Stimulated activated CD4-positive, alpha-beta T cell treated with anti-CD3 and anti-CD28 coated beads, Interleukin-1b, Interleukin-23, amount 100 ng/mL, for 4 hours (primary cell): ENCODE measurements at regions not wholly inside any gene's neighbourhood (a gene's known extent, or its start where the extent isn't known, plus 50 kb on each side); places are given as distances from the start of the nearest gene placed in this dataset.

ENCODE experiments used
- DNase-seq, 2 donors: peaks; one replicate each; pipeline ENCODE4 v3.0.0-alpha.2; 2020; ENCODE audit warnings: low read depth in 2 of 2

DNA sequence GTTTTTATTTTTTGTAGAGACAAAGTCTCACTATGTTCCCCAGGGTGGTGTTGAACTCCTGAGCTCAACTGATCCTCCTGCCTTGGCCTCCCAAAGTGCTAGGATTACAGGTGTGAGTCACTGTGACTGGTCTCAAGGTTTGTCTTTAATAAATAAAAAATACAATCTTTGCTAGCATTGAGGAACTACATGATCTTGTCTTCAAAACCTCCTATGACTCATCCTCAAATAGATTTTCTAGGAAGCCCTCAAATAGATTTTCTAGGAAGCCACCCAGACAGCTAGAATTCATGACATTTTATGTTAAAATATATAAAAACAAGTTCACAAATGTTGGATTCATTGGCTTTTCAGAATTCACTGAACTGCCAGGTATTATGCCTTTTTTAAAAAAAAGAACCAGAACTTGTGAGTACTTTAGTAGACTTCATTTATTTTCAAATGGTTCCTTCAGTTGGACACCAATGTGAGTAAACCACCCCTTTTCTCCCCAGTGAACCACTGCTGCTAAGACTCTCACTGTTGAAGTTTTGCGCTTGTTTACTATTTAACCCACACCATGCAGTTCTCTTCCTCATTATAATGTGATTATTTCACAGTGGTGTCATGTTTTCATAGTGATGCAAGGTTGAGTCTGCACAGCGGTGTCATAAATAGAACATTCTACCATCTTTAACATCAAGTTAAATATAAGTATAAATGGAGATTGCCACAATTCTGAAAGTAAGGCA, 303.9 kb downstream of the CASP12 start:
- no peak for DNase-seq

DNA sequence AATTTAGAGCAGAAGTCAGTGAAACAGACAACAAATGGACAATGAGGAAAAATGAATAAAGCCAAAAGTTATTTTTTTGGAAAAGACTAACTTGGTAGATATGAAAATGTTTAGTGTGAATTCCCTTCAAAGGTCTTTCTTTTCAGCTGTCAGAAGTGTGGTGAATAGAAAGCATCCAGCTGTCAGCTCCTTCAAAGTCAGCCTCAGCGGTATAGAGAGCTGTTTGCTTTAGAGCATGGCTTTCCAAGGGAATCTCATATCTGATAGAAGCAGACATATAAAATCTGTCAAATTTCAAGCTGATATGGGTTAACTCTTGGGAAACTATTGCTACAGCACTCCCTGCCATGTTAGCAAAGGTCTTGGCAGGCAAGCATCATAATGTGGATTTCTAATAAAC, 309.3 kb downstream of the CASP12 start:
- no peak for DNase-seq

DNA sequence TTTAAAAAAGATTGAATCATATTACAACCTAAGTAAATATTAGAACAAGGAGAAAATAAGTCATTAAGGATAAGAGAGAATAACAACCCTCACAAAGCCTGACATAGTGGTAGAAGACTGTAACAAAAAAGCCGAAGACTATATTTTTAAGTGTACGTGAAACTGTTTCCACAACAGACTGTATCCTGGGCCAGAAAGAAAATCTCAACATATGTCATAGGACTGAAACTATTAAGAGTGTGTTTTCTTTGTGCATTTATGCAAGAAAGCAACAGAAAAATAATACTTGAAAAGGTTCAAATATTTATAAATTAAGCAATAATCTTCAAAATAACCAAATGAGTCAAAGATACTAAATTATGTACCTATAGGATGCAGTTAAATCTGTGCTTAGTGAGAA, 309.8 kb downstream of the CASP12 start:
- DNase-seq, result no peak

DNA sequence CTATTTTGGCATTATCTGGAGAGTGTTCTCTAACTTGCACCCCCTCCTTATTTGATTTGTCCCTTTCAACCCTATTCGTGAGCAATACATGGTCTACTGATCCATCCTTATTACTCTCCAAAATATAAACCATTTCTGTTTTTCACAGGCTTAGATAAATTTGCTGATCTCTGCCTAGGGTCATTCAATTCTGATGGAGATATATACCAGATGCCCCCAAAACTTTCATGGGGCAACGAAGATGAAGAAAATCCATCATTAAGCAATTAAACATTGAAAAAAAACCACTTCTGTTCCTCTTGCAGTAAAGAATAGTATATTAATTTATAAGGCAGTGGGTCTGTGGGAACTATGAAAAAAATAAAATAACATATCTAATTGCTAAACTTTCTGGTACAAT, 313.4 kb downstream of the CASP12 start:
- DNase-seq, result no peak

DNA sequence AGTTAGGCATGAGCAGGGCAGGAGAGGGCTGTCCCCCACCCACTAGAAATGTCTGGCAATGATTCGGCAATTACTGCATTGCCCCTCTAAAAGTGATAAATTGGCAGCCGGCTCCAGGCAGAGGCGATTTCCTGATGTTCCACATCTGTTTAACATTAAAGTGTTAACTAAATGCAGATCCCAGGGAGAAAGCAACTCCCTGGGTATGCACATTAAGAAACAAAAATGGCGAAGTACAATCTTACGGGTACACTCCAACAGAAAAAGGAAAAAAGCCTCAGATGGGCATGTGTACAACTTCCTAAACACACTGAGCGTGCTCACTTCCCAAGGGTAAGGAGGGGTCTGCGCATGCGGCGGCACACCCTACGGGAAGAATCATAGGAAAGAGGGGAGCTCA, 314.4 kb downstream of the CASP12 start:
- no peak for DNase-seq

DNA sequence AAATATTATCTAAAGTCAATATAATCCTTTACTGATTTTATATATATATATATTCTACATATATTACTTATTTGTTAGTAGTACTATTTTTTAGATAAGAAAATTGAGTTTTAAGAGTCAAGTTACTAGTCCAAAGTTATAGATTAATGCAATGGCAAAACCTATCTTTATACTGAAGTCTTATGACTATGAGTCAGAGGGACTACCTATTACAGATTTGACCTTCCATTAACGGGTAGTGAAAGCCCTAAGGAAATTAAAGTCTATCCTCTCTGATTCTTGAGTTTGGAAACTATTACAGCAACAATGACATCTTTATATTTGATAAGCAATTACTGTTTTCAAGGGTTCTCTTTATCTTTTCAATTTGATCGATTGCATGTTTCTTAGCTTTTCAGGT, 315.8 kb downstream of the CASP12 start:
- no peak for DNase-seq

DNA sequence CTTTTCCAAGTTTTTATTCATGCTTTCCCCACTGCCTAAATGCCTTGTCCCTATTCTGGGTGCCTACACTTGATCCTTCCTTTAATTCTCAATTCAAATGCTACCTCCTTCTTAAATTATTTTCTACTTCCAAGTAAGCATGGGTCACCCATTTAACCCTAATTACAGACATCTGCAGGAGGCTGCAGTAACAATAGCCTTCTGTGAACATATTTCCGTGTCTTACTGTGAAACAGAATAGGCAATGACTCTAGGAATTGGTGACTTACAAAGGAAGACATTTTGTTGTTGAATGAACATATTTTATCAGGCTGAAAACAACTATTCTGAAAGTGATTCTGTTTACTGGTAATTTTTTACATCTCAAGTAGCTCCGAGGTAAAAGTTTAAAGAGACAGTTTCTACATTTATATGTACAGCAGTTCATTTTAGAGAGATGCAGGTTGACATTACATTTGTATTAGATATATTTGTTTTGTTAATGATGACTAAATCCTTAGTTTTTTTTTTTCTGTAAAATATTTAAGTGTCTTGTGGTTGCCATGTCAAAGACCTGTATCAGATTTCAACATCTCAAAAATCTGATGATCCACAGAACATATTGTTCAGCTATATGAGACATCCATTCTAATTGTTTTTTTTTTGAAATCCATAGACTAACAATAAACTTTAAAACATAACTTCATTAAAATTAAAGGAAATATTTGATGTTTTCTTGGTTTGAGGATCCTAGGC, 316.8 kb downstream of the CASP12 start:
- no peak for DNase-seq

DNA sequence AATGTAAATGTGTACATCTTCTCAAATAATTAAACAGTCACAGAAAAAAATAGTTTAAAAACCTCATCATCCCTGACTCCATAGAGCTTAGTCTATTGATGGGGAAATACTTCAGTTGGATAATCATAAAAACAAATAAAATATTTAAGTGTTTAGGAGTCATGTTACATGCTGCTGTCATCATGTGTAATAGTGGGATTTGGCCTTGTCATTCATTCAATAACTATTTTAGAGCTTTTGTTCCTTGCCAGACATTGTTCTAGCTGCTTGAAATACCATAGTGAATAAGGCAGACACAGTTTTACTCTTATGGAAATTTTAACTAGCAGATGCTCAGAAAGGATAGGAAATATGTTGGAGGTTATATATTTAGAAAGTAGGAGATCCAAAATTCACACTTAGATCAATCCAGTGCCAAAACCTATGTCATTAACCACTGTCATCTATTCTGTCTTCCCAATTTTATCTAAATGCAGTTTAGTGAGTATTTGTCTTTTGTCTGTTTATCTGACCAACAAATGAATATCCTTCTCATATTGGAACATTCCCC, 324.7 kb downstream of the CASP12 start:
- no peak for DNase-seq

DNA sequence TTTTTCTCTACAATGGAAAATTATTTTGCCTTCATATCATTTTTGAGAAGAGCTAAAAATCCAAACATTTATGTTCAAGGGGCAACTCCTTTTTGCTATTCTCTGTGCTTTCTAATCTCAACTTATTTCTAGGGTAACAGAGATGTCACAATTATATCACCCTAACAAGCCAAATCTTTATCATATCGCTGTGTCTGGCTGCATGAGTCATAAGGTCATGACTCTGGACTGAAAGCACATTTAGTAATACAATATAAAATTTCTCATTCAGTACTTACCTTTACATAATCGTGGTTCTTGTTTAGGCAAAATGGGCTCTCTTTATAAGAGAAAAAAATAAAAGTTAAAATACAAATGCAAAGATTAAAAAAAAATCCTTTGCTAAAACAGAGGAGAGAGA, 326.0 kb downstream of the CASP12 start:
- no peak for DNase-seq

DNA sequence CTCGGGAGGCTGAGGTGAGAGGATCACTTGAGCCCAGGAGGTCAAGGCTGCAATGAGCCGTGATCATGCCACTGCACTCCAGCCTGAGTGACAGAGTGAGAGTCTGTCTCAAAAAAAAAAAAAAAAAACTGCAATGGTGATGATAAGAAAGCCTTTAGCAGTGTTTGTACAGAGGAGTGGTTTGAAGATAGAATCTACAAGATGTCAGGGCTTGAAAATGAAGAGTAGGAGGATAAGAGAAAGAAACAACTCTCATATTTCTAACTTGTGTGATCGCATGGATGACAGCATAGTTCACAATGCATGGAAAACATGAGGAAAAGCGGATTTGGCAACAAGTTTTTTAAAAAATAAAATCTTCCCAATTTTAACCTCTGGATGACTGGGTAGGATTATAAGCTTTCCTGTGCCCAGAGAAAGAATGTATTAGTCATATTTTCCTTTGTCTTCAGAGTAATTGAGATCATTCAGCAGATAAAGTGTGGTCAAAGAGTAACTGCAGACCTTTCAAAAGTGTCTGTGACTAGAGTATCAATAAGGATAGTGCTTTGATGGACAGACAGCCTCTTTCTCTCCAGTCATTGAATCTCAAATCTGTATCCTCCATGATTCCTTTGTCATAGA, 328.1 kb downstream of the CASP12 start:
- DNase-seq, result no peak

DNA sequence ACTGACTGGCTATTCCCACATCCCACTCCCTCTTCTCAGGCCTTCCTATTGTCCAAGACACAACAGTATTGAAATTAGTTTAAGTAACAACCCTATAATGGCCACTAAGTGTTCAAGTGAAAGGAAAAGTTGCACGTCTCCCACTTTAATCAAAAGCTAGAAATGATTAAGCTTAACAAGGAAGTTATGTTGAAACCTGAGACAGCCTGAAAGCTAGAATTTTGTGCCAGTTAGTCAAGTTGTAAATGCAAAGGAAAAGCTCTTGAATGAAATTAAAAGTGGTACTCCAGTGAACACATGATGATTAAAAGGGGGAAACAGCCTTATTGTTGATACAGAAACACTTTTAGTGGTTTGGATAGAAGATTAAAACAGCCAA, 332.7 kb downstream of the CASP12 start:
- DNase-seq, result no peak

DNA sequence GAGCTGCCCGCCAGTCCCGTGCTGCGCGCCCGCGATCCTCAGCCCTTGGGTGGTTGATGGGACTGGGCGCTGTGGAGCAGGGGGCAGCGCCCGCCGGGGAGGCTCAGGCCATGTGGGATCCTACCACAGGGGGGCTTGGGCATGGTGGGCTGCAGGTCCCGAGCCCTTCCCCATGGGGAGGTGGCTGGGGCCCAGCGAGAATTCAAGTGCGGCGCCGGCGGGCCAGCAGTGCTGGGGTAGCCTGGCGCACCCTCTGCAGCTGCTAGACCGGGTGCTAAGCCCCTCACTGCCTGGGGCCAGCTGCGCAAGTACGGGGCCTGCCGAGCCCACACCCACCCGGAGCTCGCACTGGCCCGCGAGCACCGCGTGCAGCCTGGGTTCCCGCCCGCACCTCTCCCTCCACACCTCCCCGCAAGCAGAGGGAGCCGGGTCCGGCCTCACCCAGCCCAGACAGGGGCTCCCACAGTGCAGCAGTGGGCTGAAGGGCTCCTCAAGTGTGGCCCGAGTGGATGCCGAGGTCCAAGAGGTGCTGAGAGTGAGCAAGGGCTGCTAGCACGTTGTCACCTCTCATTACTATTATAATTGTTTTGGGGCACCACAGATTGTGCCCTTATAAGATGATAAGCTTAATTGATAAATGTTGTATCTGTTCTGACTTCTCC, 333.2 kb downstream of the CASP12 start:
- DNase-seq, result no peak

DNA sequence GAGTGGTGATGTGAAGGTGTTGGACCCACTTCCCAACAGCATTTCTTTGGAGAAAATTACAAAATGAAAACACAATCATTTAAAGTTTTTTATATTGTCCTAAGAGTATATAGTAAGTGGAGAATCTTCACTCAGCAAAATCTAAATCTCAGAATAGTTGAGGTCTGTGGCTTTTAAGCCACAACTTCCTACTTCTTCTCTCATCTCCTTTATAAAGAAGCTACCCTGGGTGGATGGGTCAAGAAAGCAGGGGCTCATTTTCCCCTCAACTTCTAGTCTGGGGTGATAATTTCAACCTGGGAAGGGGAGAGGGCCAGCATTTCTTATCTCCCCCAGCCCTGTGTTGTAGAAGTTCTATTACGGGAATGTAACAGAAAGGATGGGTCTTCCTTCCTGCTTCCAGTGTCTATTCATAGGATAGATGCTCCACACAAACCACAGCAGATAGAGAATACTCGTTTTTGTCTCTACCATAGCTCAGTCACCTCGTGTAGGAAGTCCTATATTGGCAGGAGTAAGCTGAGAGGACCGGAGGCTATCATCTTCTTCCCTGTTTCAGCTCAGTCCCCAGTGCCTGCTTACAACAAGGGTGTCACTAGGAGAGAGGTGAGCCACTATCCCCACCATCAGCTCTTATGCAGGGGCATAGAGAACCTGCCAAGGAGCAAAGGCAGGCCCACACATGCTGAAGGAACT, 341.5 kb downstream of the CASP12 start:
- DNase-seq, result no peak

DNA sequence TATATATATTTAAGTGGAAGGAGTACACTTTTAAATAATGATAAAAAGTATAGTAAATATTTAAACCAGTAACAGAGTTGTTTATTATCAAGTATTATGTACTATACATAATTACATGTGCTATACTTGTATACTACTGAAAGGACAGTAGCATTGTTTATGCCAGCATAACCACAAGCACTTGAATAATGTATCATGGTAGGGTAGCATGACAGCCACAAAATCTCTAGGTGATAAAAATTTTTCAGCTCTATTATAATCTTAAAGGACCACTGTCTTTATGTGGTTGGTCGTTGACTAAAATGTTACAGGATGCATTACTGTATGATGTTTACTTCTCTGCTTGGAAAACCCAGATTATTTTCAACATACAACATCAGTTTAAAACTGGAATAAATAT, 349.2 kb downstream of the CASP12 start:
- DNase-seq, result no peak

DNA sequence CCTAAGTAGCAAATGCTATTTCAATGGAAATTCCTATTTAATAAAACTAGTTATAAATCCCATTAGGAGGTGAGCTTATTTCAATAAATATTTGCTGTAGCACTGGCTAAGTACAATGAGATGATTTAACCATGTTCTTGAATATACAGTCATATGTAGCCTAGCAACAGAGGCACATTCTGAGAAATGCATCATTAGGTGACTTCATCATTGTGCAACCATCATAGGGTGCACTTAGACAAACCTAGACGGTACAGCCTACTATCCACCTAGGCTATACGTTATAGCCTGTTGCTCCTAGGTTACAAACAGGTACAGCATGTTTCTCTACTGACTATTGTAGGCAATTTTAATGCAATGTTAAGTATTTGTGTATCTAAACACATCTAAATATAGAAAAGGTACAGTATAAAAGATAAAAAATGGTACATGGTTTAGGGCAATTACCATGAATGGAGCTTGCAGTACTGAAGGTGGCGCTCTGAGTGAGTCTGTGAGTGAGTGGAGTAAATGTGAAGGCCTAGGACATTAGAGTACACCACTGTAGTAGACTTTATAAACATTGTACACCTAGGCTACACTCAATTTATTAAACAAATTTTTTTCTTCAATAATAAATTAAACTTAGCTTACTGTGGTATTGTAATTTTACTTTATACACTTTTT, 350.1 kb downstream of the CASP12 start:
- no peak for DNase-seq

DNA sequence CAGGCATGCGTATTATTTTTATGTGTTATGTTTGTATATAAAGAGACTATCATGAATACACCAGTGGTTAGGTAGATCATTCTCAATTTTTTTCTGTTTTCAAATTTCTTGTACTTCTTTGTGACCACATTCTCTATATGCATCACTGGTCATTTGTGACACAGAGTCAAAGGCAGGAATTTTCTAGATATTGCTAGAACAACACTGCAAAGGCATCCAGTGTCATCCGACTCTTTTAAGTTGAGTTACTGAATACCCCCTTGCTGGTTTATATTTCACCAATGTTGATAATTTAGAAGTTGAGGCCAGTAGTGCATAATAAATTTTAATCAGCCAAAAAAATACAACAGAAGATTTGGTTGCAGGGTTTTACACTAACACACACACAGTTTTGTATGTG, 351.8 kb downstream of the CASP12 start:
- no peak for DNase-seq

DNA sequence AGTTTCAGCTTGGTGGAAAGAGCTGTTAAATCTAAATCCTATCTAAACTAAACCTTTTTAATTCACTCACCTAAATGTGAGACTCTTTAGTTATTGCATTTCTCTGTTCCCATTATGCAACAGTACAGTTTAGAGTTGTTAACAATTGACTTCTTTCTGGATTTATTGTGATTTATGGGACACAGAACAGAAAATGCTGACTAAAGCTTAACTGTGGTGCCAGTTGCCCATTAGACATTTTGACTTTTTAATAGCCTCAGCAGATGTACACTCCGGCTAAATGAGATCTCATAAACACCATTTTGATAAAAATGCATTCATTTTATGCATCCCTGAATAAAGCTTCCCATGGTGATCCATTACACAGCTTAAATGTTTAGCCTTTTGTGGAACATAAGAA, 356.6 kb downstream of the CASP12 start:
- no peak for DNase-seq

DNA sequence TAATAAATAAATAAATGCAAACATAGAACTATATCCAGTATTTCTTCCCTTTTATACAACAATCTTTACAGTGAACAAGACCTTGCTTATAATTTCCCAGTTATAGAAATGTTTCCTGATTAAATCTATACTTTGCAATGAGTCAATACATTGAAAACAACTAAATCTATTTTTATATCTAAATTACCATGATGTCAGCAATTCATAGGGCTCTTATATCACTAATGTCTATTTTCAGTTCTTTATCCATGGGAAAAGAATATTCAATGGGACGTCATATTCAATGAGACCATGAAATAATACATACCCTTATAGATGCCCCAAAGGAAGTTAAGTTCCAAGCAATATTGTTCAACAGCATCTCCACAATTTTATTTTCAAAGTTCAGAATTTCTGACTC, 359.9 kb downstream of the CASP12 start:
- DNase-seq, result no peak

DNA sequence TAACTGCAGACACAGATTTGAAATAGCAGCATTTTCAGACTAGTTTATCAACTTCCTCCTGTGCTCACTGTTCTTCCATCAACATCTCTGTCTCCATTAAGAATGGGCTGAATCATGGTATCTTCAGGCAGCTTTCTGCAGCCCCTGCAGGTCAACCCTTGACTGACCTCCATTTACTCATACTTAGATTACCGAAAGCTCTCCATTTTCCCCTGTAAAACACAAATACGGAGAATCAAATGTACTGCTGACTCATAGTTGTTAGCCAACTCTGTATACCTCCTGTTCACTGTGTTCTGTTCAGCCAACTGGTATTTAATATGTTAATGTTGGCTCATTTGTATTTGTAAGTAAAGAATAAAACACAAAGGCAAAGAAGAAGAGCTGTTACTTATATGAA, 364.0 kb downstream of the CASP12 start:
- no peak for DNase-seq

DNA sequence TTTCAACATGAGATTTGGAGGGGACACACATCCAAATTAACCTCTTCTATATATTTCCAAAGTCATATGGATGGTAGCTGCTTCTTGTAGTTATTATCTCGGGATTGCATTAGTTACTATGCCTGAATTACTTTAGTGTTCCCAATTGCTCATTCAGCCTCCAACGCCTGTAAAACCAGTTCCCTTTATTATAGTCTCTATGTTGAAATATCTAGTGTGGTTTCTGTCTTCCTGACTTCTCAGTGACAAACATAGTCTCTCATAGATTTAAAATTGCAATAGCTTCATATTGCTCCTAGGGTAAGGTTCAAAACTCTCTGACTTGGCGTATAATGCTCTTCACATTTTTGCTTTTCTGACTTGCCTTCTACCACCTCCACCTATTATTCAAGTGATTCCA, 366.4 kb downstream of the CASP12 start:
- DNase-seq, result no peak

DNA sequence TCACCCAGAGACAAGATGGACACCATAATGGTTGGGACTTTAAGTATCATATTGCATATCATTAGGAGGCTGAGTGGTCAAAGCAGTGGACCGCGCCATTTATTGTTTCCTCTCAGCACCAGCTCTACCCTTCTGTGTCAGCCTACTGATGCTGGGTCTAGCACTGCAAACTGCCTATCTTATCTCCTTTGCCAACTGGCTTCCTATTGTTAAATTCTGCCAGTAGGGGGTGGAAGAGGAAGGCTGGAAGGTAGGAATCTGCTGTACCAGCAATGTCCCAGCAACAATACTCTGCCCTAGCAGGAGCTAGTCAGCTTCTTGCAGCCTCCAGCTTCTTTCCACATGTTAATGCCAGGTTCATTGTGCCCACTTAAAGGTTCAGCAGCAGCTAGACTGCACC, 367.1 kb upstream of the PDGFD start:
- no peak for DNase-seq
